Skeletal muscle tissue (tissue), 3 donors: ENCODE measurements at regions not wholly inside any gene's neighbourhood (a gene's known extent, or its start where the extent isn't known, plus 50 kb on each side); places are given as distances from the start of the nearest gene placed in this dataset.

ENCODE experiments used
- H3K27ac ChIP-seq: one replicate; pipeline ENCODE4 v1.7.0; 2013; ENCODE audit warnings: mild to moderate bottlenecking, low read depth, low read length, inconsistent platforms
- H3K27me3 ChIP-seq, 3 donors: one replicate each; pipeline ENCODE4 v1.7.0; 2013; ENCODE audit warnings: low read length in 3 of 3; ENCODE audit not compliant: control insufficient read depth in 3 of 3, insufficient read depth in 3 of 3
- H3K36me3 ChIP-seq, 3 donors: one replicate each; pipeline ENCODE4 v1.7.0; 2013; ENCODE audit warnings: low read length in 3 of 3; ENCODE audit not compliant: control insufficient read depth in 3 of 3, insufficient read depth in 3 of 3
- H3K4me1 ChIP-seq, 3 donors: one replicate each; pipeline ENCODE4 v1.7.0; 2013; ENCODE audit warnings: low read length in 3 of 3, mild to moderate bottlenecking in 3 of 3; ENCODE audit not compliant: control insufficient read depth in 3 of 3, insufficient read depth in 3 of 3
- H3K4me3 ChIP-seq, 3 donors: one replicate each; pipeline ENCODE4 v1.7.0; 2013; ENCODE audit warnings: low read length in 3 of 3
- H3K9ac ChIP-seq, 3 donors: one replicate each; pipeline ENCODE4 v1.7.0; 2013; ENCODE audit warnings: low read length in 3 of 3, mild to moderate bottlenecking in 3 of 3, moderate library complexity in 2 of 3, low read depth in 1 of 3
- H3K9me3 ChIP-seq, 3 donors: one replicate each; pipeline ENCODE4 v1.7.0; 2013; ENCODE audit warnings: low read length in 3 of 3; ENCODE audit not compliant: control insufficient read depth in 3 of 3
- donor health status: Osteomylitis.

GRCh38 chr3:31002730-31003129, 108.3 kb upstream of the GADL1 start:
- no peaks in the 10 kb centered on the region for H3K36me3 ChIP-seq
- H3K4me3 ChIP-seq, result no peak overlapping the region
- H3K27me3 ChIP-seq, result no peaks in the 10 kb centered on the region
- no peaks in the 10 kb centered on the region for H3K4me1 ChIP-seq
- H3K9ac ChIP-seq, result no peak overlapping the region
- H3K27ac ChIP-seq, result no peak overlapping the region
- H3K9me3 ChIP-seq, result no peaks in the 10 kb centered on the region

GRCh38 chr3:31004025-31004678, 109.7 kb upstream of the GADL1 start:
- no peaks in the 10 kb centered on the region for H3K4me1 ChIP-seq
- no peak overlapping the region for H3K27ac ChIP-seq
- H3K9me3 ChIP-seq, result no peaks in the 10 kb centered on the region
- no peaks in the 10 kb centered on the region for H3K27me3 ChIP-seq
- H3K4me3 ChIP-seq, result no peak overlapping the region
- no peak overlapping the region for H3K9ac ChIP-seq
- H3K36me3 ChIP-seq, result no peaks in the 10 kb centered on the region

GRCh38 chr3:31008994-31009393, 114.5 kb upstream of the GADL1 start:
- no peaks in the 10 kb centered on the region for H3K36me3 ChIP-seq
- H3K4me1 ChIP-seq, result no peaks in the 10 kb centered on the region
- H3K4me3 ChIP-seq, result no peak overlapping the region
- H3K9me3 ChIP-seq, result peaks cover 0 to 3% (median 0%) of the 10 kb centered on the region in 3 donors
- no peaks in the 10 kb centered on the region for H3K27me3 ChIP-seq
- H3K9ac ChIP-seq, result no peak overlapping the region
- no peak overlapping the region for H3K27ac ChIP-seq

- no peak overlapping the region for H3K9ac ChIP-seq
- no peaks in the 10 kb centered on the region for H3K4me1 ChIP-seq
- no peak overlapping the region for H3K27ac ChIP-seq
- no peak overlapping the region for H3K4me3 ChIP-seq
- H3K27me3 ChIP-seq, result no peaks in the 10 kb centered on the region
- no peaks in the 10 kb centered on the region for H3K36me3 ChIP-seq
- peaks cover 0 to 3% (median 0%) of the 10 kb centered on the region in 3 donors for H3K9me3 ChIP-seq
Measured at GRCh38 chr3:31009881-31010280, 115.4 kb upstream of the GADL1 start.

DNA sequence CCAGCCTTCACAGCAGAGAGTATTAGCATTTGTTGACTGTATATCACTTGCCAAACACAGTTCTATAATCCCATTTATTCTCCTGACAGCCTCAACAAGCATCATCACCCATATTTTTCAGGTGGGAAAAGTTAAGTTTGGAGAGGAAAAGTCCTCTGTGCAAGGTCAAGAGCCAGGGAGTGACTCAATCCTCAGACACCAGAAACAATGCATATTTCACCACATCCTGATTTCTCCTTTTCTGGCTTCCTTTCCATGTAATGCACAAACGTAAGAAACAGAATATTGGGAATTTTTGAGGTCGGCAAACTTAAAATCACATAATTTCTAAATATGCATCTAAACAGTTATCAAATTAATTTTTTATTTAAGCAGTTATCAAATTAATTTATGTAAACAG, 116.0 kb upstream of the GADL1 start:
- H3K27ac ChIP-seq, result no peak overlapping the region
- no peaks in the 10 kb centered on the region for H3K36me3 ChIP-seq
- peaks cover 0 to 3% (median 0%) of the 10 kb centered on the region in 3 donors for H3K9me3 ChIP-seq
- no peaks in the 10 kb centered on the region for H3K4me1 ChIP-seq
- no peak overlapping the region for H3K4me3 ChIP-seq
- H3K27me3 ChIP-seq, result no peaks in the 10 kb centered on the region
- no peak overlapping the region for H3K9ac ChIP-seq

- H3K4me1 ChIP-seq, result no peaks in the 10 kb centered on the region
- peaks cover 0 to 3% (median 1%) of the 10 kb centered on the region in 3 donors for H3K9me3 ChIP-seq
- no peak overlapping the region for H3K4me3 ChIP-seq
- H3K9ac ChIP-seq, result no peak overlapping the region
- H3K27ac ChIP-seq, result no peak overlapping the region
- no peaks in the 10 kb centered on the region for H3K36me3 ChIP-seq
- no peaks in the 10 kb centered on the region for H3K27me3 ChIP-seq
Measured at GRCh38 chr3:31011380-31011779, 116.9 kb upstream of the GADL1 start.

DNA sequence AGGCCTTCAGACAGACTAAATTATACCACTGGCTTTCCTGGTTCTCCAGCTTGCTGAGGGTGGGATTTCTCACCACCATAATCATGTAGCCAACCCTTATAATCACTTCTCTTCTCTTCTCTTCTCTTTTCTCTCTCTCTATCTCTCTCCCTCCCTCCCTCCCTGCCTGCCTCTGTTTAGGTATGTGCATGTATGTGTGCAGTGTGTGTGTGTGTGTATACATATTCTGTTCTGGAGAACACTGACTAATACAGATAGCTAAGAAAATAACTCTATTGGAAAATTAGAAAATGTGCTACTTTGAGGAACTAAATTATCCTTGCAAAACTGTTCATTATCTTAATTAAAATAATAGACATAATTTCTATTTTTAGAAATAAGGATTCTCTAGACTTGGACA, 118.6 kb upstream of the GADL1 start:
- Histone ChIP-seq H3K27me3 (no peaks in the 10 kb centered on the region), H3K4me3 (no peak overlapping the region), H3K36me3 (no peaks in the 10 kb centered on the region), H3K9me3 (peaks cover 0 to 3% (median 1%) of the 10 kb centered on the region in 3 donors), H3K9ac (no peak overlapping the region), H3K27ac (no peak overlapping the region), H3K4me1 (no peaks in the 10 kb centered on the region)

DNA sequence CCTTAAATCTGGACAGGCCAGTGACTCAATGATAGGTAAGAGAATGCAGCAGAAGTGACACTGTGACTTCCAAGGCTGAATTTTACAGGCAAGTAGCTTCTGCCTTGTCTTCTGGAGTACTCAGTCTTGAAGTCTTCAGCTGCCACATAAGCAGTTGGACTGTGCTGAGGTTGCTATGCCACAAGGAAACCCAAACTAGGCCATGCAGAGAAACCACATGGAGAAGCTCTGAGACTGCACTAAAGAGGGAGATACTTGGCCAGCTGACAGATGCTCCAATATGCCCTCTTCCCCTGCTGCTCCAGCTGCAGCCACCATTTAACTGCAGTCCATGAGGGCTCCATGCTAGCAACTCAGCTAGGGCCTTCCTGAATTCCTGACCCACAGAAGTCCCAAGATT, 119.4 kb upstream of the GADL1 start:
- H3K4me1 ChIP-seq, result no peaks in the 10 kb centered on the region
- no peak overlapping the region for H3K9ac ChIP-seq
- H3K27me3 ChIP-seq, result no peaks in the 10 kb centered on the region

DNA sequence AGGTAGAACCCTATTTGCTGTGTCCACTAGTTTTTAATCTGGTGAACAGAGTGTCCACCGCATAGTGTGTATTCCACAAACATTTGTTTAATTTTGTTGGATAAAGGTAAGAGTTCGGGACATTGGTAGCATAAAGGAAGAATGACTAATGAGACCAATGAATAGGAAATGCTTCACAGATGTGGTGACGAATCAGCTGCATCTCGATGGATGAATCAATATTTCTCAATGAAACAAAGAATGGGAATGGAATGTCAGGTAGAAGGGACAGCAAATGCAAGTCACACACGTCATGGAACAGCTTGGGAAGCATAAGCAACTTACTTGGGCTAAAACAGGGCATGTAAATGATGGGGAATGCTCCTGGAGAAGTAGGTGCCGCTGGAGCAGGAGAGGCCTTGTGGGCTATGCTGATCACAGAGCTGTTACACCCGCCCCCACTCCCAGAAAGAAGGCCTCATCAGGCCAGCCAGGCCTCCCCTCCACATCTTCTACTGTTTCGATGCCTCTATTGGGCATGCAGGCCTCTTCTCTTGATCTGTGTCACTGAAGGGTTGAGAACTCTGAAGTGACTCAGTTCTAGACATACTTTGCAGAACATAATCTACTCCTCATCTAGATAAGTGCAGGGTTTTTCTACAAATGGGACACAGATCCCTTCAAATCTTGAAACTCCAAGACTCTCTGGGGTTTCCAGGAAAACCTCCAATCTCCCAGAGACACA, 120.0 kb upstream of the GADL1 start:
- H3K27ac ChIP-seq, result no peak overlapping the region
- H3K4me3 ChIP-seq, result no peak overlapping the region
- H3K27me3 ChIP-seq, result no peaks in the 10 kb centered on the region
- H3K36me3 ChIP-seq, result no peaks in the 10 kb centered on the region
- H3K9ac ChIP-seq, result no peak overlapping the region
- H3K9me3 ChIP-seq, result peaks cover 0 to 3% (median 1%) of the 10 kb centered on the region in 3 donors
- H3K4me1 ChIP-seq, result no peaks in the 10 kb centered on the region

More for the DNA sequence above, 119.4 kb upstream of the GADL1 start:
- Histone ChIP-seq H3K4me3 (no peak overlapping the region), H3K36me3 (no peaks in the 10 kb centered on the region), H3K9me3 (peaks cover 0 to 3% (median 1%) of the 10 kb centered on the region in 3 donors), H3K27ac (no peak overlapping the region)

DNA sequence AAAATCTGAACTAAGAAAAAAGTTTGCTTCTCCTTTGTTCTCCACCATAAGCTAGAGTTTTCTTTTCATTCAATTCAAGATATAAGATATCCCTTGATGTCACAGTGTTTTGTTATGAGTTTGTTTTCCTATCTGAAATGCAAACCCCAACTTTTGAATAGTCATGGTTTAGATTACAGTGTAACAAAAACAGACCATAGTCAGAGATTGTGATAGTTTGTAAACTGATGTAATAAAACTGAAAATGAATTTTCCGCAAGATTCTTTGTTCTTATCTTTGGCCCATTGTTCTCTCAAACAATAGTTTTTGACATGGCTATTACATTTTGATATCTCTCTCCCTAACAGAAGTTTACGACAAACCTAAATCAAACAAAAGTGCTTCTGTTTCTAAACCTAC, 121.7 kb upstream of the GADL1 start:
- Histone ChIP-seq H3K4me3 (no peak overlapping the region), H3K36me3 (no peaks in the 10 kb centered on the region), H3K4me1 (no peaks in the 10 kb centered on the region), H3K27ac (no peak overlapping the region), H3K9ac (no peak overlapping the region), H3K27me3 (no peaks in the 10 kb centered on the region), H3K9me3 (peaks cover 0 to 3% (median 1%) of the 10 kb centered on the region in 3 donors)
